H1 (cell line): ENCODE measurements at regions not wholly inside any gene's neighbourhood (a gene's known extent, or its start where the extent isn't known, plus 50 kb on each side); places are given as distances from the start of the nearest gene placed in this dataset.

Experiments used
- EP300 ChIP-seq, 2 experiments: IDR thresholded peaks; 1 replicate in 1 of 2; 2 replicates in 1 of 2; pipeline ENCODE4 v1.6.1; 2011 to 2012; ENCODE audit warnings: low read depth in 2 of 2, low read length in 2 of 2, mild to moderate bottlenecking in 2 of 2, borderline replicate concordance in 1 of 2, inconsistent platforms in 1 of 2, moderate library complexity in 1 of 2
- SIN3A ChIP-seq, 2 experiments: IDR thresholded peaks in 1 of 2; conservative IDR thresholded peaks in 1 of 2; 2 replicates each; pipeline ENCODE4 v1.6.1; 2011 to 2012; ENCODE audit warnings: low read length in 2 of 2, improper control_type of control experiment in 1 of 2, low read depth in 1 of 2, mild to moderate bottlenecking in 1 of 2
- TF ChIP-seq, protein P1 (sequence below): IDR thresholded peaks from 2 replicates; pipeline ENCODE4 v1.6.1; 2012; ENCODE audit warnings: low read length, inconsistent platforms

- TF ChIP-seq EP300 (IDR thresholded peaks at IDR 0.05; ENCODE audit: borderline replicate concordance in 1 of 2, low read depth in 2 of 2, low read length in 2 of 2) (no peak), SIN3A (conservative IDR thresholded peaks at IDR 0.05 in 1 of 2, IDR thresholded peaks at IDR 0.05 in 1 of 2; ENCODE audit: low read depth in 1 of 2, low read length in 2 of 2) (no peak)
- TF ChIP-seq, protein P1, sequence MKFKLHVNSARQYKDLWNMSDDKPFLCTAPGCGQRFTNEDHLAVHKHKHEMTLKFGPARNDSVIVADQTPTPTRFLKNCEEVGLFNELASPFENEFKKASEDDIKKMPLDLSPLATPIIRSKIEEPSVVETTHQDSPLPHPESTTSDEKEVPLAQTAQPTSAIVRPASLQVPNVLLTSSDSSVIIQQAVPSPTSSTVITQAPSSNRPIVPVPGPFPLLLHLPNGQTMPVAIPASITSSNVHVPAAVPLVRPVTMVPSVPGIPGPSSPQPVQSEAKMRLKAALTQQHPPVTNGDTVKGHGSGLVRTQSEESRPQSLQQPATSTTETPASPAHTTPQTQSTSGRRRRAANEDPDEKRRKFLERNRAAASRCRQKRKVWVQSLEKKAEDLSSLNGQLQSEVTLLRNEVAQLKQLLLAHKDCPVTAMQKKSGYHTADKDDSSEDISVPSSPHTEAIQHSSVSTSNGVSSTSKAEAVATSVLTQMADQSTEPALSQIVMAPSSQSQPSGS = no peak
Measured at GRCh38 chr2:182594286-182594685, 121.8 kb upstream of the DNAJC10 start (continued).
